CD14-positive monocyte (primary cell): ENCODE measurements at regions not wholly inside any gene's neighbourhood (a gene's known extent, or its start where the extent isn't known, plus 50 kb on each side); places are given as distances from the start of the nearest gene placed in this dataset.

Experiments
- DNase-seq, 3 donors: peaks; one replicate each; pipeline ENCODE4 v3.0.0-alpha.2; 2011 to 2022
- H2AFZ ChIP-seq: 2 replicates; pipeline ENCODE4 v1.6.0; 2012; ENCODE audit warnings: mild to moderate bottlenecking, low read depth, low read length, inconsistent platforms; ENCODE audit not compliant: insufficient read depth, poor library complexity, severe bottlenecking
- H3K27ac ChIP-seq, 2 donors: 1 replicate in 1 of 2; 2 replicates in 1 of 2; pipeline ENCODE4 v1.5.1; 2012 to 2013; ENCODE audit warnings: low read length in 2 of 2, control low read depth in 1 of 2, inconsistent platforms in 1 of 2, low read depth in 1 of 2, mild to moderate bottlenecking in 1 of 2
- H3K27me3 ChIP-seq, 2 donors: one replicate each; pipeline versions ENCODE4 v1.6.0 to v1.6.1; 2011 to 2013; ENCODE audit warnings: low read length in 2 of 2; ENCODE audit not compliant: control insufficient read depth in 2 of 2, insufficient read depth in 2 of 2
- H3K36me3 ChIP-seq, 2 donors: replicated peaks in 1 of 2; 1 replicate in 1 of 2; 2 replicates in 1 of 2; pipeline versions ENCODE4 v1.5.1 to v1.6.1; 2012 to 2013; ENCODE audit warnings: low read length in 2 of 2, control low read depth in 1 of 2, inconsistent platforms in 1 of 2, mild to moderate bottlenecking in 1 of 2; ENCODE audit not compliant: insufficient read depth in 2 of 2, control insufficient read depth in 1 of 2
- H3K4me1 ChIP-seq, 2 donors: 1 replicate in 1 of 2; 2 replicates in 1 of 2; pipeline versions ENCODE4 v1.5.1 to v1.6.1; 2012 to 2013; ENCODE audit warnings: low read length in 2 of 2, control low read depth in 1 of 2, inconsistent platforms in 1 of 2, mild to moderate bottlenecking in 1 of 2, moderate library complexity in 1 of 2; ENCODE audit not compliant: insufficient read depth in 2 of 2, control insufficient read depth in 1 of 2
- H3K4me2 ChIP-seq: replicated peaks from 2 replicates; pipeline ENCODE3; 2012; ENCODE audit warnings: low read length, moderate library complexity, mild to moderate bottlenecking; ENCODE audit not compliant: poor library complexity, severe bottlenecking; ENCODE audit errors: extremely low read depth
- H3K4me3 ChIP-seq, 3 experiments: fragments of 200-600 bp in 1 of 3; sonication (generic) in 1 of 3; replicated peaks in 1 of 3; 1 replicate in 2 of 3; 2 replicates in 1 of 3; pipeline ENCODE4 v1.5.1; 2011 to 2013; ENCODE audit warnings: low read length in 3 of 3, mild to moderate bottlenecking in 3 of 3, control low read depth in 2 of 3, low read depth in 2 of 3, inconsistent platforms in 1 of 3, moderate library complexity in 1 of 3
- H3K79me2 ChIP-seq: 2 replicates; pipeline ENCODE4 v1.6.0; 2012; ENCODE audit warnings: mild to moderate bottlenecking, control low read depth, inconsistent platforms, low read length, moderate library complexity; ENCODE audit not compliant: insufficient read depth
- H3K9ac ChIP-seq: 2 replicates; pipeline ENCODE4 v1.6.0; 2017; ENCODE audit warnings: low read length, mild to moderate bottlenecking; ENCODE audit not compliant: insufficient read depth, poor library complexity, severe bottlenecking
- H3K9me3 ChIP-seq, 2 donors: replicated peaks in 1 of 2; 1 replicate in 1 of 2; 2 replicates in 1 of 2; pipeline versions ENCODE4 v1.5.1 to v1.6.1; 2012 to 2013; ENCODE audit warnings: low read length in 2 of 2, control low read depth in 1 of 2; ENCODE audit not compliant: control insufficient read depth in 1 of 2, insufficient read depth in 1 of 2
- H4K20me1 ChIP-seq: 2 replicates; pipeline ENCODE4 v1.6.0; 2012; ENCODE audit warnings: mild to moderate bottlenecking, low read length, control low read depth, moderate library complexity; ENCODE audit not compliant: insufficient read depth
- H3K27ac Mint-ChIP-seq, 7 donors: one replicate each; pipeline ENCODE4 v1.8.0; 2020; ENCODE audit warnings: mild to moderate bottlenecking in 7 of 7, mixed read lengths in 7 of 7, moderate library complexity in 6 of 7, inconsistent platforms in 2 of 7
- H3K27me3 Mint-ChIP-seq, 3 donors: one replicate each; pipeline ENCODE4 v1.8.0; 2021 to 2022; ENCODE audit warnings: low read depth in 3 of 3, mild to moderate bottlenecking in 3 of 3, mixed read lengths in 3 of 3, moderate library complexity in 3 of 3, inconsistent platforms in 1 of 3
- H3K36me3 Mint-ChIP-seq, 2 donors: one replicate each; pipeline ENCODE4 v1.8.0; 2020; ENCODE audit warnings: mixed read lengths in 2 of 2, inconsistent platforms in 1 of 2, mild to moderate bottlenecking in 1 of 2
- H3K4me1 Mint-ChIP-seq: one replicate; pipeline ENCODE4 v1.8.0; 2020; ENCODE audit warnings: mild to moderate bottlenecking, mixed read lengths
- H3K4me3 Mint-ChIP-seq, 2 donors: one replicate each; pipeline ENCODE4 v1.8.0; 2020; ENCODE audit warnings: mild to moderate bottlenecking in 2 of 2, mixed read lengths in 2 of 2, moderate library complexity in 1 of 2
- H3K9me3 Mint-ChIP-seq, 7 donors: one replicate each; pipeline ENCODE4 v1.8.0; 2020 to 2022; ENCODE audit warnings: mixed read lengths in 7 of 7, mild to moderate bottlenecking in 6 of 7, moderate library complexity in 6 of 7, inconsistent platforms in 2 of 7
- CTCF ChIP-seq: fragments of 200-600 bp; IDR thresholded peaks from one replicate; pipeline ENCODE4 v1.8.0; 2022; ENCODE audit warnings: antibody characterized with exemption, mild to moderate bottlenecking
- WGBS: methylation state at CpG from one replicate; pipeline ENCODE4 v1.1.5; 2013; ENCODE audit warnings: missing lambda C conversion rate; ENCODE audit not compliant: insufficient coverage; 5-methylcytosine and 5-hydroxymethylcytosine counted together
- intact Hi-C, 2 donors: fragments of 100-400 bp; cut with micrococcal nuclease; formaldehyde crosslinking; loops; one replicate each; pipeline versions ENCODE4 v1.15.0 to v1.15.1; 2023

DNA sequence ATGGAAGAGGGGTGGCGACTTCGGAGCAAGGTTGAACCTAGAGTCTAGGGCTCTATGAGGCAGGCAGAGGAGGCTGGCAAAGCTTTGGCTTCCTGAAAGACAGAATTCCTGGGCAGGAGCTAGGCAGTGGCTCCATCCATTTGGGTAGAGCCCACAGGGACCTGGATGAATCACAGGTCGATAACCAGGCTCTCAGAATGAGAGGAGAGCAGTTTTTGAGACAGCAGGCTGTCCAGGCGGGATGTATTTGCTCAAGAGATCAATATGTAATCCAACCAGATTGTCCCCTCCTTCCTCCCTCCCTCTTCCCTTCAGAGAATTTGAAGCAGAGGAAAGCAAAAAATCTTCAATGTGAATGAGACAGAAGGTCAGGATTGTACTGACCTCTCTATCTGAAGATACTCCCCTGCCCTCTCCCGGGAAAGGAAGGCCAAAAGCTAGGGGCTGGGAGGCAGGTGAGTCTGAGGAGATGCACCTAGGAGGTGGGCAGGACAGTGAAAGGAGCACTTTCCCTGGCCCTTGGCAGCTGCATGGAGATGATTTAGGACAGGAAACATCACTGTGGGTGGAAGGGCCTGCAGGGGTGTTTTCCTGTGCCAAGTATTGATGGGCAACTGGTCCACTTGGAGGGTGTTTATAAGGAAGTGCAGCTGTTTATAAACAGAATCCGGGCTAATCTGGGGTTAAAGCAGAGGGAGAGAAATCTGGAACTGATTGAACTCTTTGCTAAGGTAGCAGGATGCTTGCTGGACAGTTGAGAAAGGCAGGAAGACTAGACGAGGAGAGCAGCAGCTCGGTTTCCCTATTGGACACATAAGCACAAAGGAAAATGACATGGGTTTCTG is 212.4 kb upstream of the LRFN2 start:
- Histone ChIP-seq H3K36me3 (no peaks in the 10 kb centered on the region), H3K4me1 (peaks cover 32 to 33% of the 10 kb centered on the region in 2 donors), H3K4me3 (no peak overlapping the region), H3K27ac (no peak overlapping the region), H4K20me1 (no peaks in the 10 kb centered on the region), H3K9ac (no peak overlapping the region), H3K79me2 (no peaks in the 10 kb centered on the region), H3K27me3 (no peaks in the 10 kb centered on the region), H3K9me3 (no peaks in the 10 kb centered on the region), H2AFZ (no peak overlapping the region), H3K4me2 (no peak overlapping the region)
- TF ChIP-seq CTCF = no peak
- no peak for DNase-seq
- intact Hi-C loops = no loop called here
- WGBS = 78% methylated on average over 6 of the region's 8 CpGs
- Mint-ChIP-seq H3K27ac (peak overlapping the region in 1 of 7 donors; percentile 20), H3K27me3 (peaks cover 3 to 12% (median 8%) of the 10 kb centered on the region in 3 donors), H3K4me3 (no peak overlapping the region), H3K36me3 (no peaks in the 10 kb centered on the region), H3K9me3 (peaks cover 0 to 2% (median 0%) of the 10 kb centered on the region in 7 donors), H3K4me1 (peaks cover 31% of the 10 kb centered on the region)

- peaks cover 0 to 4% of the 10 kb centered on the region in 2 donors for H3K27me3 ChIP-seq
- H3K79me2 ChIP-seq = no peaks in the 10 kb centered on the region
- no peak overlapping the region for H3K4me2 ChIP-seq
- no peak overlapping the region for H3K4me3 Mint-ChIP-seq
- H3K9ac ChIP-seq = no peak overlapping the region
- intact Hi-C loops = no loop called here
- TF ChIP-seq CTCF = no peak
- no peaks in the 10 kb centered on the region for H3K36me3 ChIP-seq
- peaks cover 0 to 2% (median 0%) of the 10 kb centered on the region in 7 donors for H3K9me3 Mint-ChIP-seq
- H4K20me1 ChIP-seq = no peaks in the 10 kb centered on the region
- H3K4me1 Mint-ChIP-seq = peaks cover 18% of the 10 kb centered on the region
- no peaks in the 10 kb centered on the region for H3K36me3 Mint-ChIP-seq
- H3K4me1 ChIP-seq = peaks cover 20% of the 10 kb centered on the region in 2 donors
- peak overlapping the region in 1 of 7 donors; percentile 73 for H3K27ac Mint-ChIP-seq
- H2AFZ ChIP-seq = no peak overlapping the region
- no peaks in the 10 kb centered on the region for H3K9me3 ChIP-seq
- H3K27ac ChIP-seq = no peak overlapping the region
- 94% methylated on average over 7 of the region's 7 CpGs for WGBS
- peaks cover 3 to 14% (median 12%) of the 10 kb centered on the region in 3 donors for H3K27me3 Mint-ChIP-seq
- H3K4me3 ChIP-seq = no peak overlapping the region
- no peak for DNase-seq
Measured at GRCh38 chr6:40798069-40798770, 211.1 kb upstream of the LRFN2 start.
